Gastroesophageal sphincter (tissue), 3 donors: ENCODE measurements at regions not wholly inside any gene's neighbourhood (a gene's known extent, or its start where the extent isn't known, plus 50 kb on each side); places are given as distances from the start of the nearest gene placed in this dataset.

Source experiments
- EP300 ChIP-seq: sonication (generic); formaldehyde crosslinking; IDR thresholded peaks from one replicate; pipeline ENCODE4 v1.6.1; 2017; ENCODE audit warnings: antibody characterized with exemption, mild to moderate bottlenecking
- POLR2A ChIP-seq, 2 donors: fragments of 450-650 bp; IDR thresholded peaks; one replicate each; pipeline ENCODE4 v1.6.1; 2017; ENCODE audit warnings: antibody characterized with exemption in 2 of 2, mild to moderate bottlenecking in 2 of 2, moderate library complexity in 1 of 2
- TF ChIP-seq, protein P1 (sequence below), 4 experiments: fragments of 200-600 bp in 2 of 4; fragments of 450-650 bp in 2 of 4; sonication (generic) in 1 of 4; IDR thresholded peaks; one replicate each; pipeline ENCODE4 v1.5.1; 2017 to 2019; ENCODE audit warnings: antibody characterized with exemption in 4 of 4, mild to moderate bottlenecking in 2 of 4, moderate library complexity in 2 of 4

DNA sequence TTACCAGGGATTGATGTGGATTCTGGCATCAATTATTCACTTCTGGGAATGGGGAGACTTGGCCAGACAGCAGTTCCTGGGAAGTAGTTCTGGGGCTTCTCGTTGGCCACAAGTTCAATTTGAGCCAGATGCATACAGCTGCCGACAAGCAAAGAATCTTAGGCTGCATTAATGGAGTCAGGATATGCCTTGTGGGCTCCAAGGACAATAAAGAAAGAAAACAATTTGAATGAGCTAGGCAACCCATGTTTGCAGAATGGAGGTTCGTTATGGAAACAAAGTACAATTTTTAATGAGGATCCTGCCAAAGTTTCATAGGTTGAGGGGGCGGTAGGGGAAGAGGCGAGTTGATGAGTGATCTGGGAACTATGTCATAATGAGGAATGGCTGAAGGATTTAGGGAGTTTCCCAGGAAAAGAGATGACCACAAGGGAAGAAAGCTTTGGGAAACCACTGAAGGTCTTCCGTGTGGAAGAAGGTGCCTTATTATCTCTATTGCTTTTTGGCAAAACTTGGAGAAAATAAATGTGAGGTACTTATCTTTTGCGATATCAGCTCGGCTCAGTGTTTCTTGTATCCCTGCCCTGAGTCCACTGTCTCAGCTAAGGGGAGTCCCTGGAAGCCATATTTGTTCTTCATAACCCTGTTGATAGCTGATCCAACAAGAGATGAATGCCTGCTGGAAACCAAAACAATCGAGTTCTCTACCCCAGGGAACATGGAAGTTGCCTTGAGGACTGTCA lies 181.0 kb upstream of the ZNF217 start:
- TF ChIP-seq POLR2A (IDR thresholded peaks at IDR 0.05) (no peak), EP300 (no peak)
- TF ChIP-seq, protein P1, sequence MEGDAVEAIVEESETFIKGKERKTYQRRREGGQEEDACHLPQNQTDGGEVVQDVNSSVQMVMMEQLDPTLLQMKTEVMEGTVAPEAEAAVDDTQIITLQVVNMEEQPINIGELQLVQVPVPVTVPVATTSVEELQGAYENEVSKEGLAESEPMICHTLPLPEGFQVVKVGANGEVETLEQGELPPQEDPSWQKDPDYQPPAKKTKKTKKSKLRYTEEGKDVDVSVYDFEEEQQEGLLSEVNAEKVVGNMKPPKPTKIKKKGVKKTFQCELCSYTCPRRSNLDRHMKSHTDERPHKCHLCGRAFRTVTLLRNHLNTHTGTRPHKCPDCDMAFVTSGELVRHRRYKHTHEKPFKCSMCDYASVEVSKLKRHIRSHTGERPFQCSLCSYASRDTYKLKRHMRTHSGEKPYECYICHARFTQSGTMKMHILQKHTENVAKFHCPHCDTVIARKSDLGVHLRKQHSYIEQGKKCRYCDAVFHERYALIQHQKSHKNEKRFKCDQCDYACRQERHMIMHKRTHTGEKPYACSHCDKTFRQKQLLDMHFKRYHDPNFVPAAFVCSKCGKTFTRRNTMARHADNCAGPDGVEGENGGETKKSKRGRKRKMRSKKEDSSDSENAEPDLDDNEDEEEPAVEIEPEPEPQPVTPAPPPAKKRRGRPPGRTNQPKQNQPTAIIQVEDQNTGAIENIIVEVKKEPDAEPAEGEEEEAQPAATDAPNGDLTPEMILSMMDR (IDR thresholded peaks at IDR 0.05) = no peak
